Mammary epithelial cell (primary cell): ENCODE measurements at regions not wholly inside any gene's neighbourhood (a gene's known extent, or its start where the extent isn't known, plus 50 kb on each side); places are given as distances from the start of the nearest gene placed in this dataset.

Experiments used
- CTCF ChIP-seq, 2 donors: IDR thresholded peaks in 1 of 2; conservative IDR thresholded peaks in 1 of 2; 2 replicates each; pipeline ENCODE4 v1.5.1; 2011 to 2012; ENCODE audit warnings: inconsistent platforms in 2 of 2, low read length in 2 of 2, mild to moderate bottlenecking in 2 of 2, control low read depth in 1 of 2, low read depth in 1 of 2; ENCODE audit not compliant: insufficient read depth in 1 of 2; ENCODE audit errors: extremely low read depth in 1 of 2
- EZH2 ChIP-seq: IDR thresholded peaks from 2 replicates; pipeline ENCODE4 v1.6.1; 2012; ENCODE audit warnings: low read length, inconsistent platforms, borderline replicate concordance

DNA sequence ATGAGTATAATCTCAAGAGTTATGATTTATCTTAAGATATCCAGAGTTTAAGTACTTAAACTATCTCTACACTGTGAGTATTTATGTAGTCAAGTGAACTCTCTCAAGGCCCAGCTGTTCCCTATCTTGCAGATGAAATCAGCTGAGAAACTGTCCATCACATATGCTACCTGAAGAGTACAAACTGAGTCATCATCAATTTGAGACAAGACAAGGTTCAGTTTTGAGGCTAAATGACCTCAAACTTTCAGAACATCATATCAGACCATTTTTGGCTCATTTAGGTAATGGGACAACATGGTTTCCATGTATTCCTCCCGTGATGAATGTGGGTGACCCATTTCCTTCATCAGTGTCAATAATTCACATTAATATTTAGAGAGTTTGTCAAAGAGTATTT is 53.1 kb upstream of the AUTS2 start:
- TF ChIP-seq CTCF (conservative IDR thresholded peaks at IDR 0.05 in 1 of 2, IDR thresholded peaks at IDR 0.05 in 1 of 2; ENCODE audit: extremely low read depth in 1 of 2, insufficient read depth in 1 of 2, low read depth in 1 of 2, low read length in 2 of 2) = no peak
- TF ChIP-seq EZH2 = no peak
